IMR-90 (cell line): ENCODE measurements at regions not wholly inside any gene's neighbourhood (a gene's known extent, or its start where the extent isn't known, plus 50 kb on each side); places are given as distances from the start of the nearest gene placed in this dataset.
"Not testable (repeated sequence)": the region's sequence is repeated elsewhere in the genome, so short reads cannot be mapped to it uniquely, and the experiment has no call there.

ENCODE experiments used
- ATAC-seq: fragments of 200-7000 bp; cut with Tn5 transposase; 2 replicates; pipeline ENCODE4 v1.9.1; 2020; ENCODE audit warnings: low read depth, mild to moderate bottlenecking, moderate library complexity
- BruUV-seq: library from RNA; stranded (reverse); fragments of 400-500 nt; replicated peaks from 2 replicates; lab custom pipeline; 2021; lab: Mats Ljungman, UMichigan
- CTCF ChIA-PET: fragments of 300-600 bp; formaldehyde crosslinking; extraction: SDS; loops from one replicate; lab custom pipeline; 2021; ENCODE audit warnings: antibody characterized with exemption; lab: Yijun Ruan, JAX
- POLR2A ChIA-PET: fragments of 300-600 bp; sonication (Branson Sonifier 250); formaldehyde crosslinking; loops from one replicate; lab custom pipeline; 2022; ENCODE audit warnings: antibody characterized with exemption; ENCODE audit not compliant: unreplicated experiment; lab: Charles Lee
- DNase-seq: peaks from one replicate; pipeline ENCODE4 v3.0.0; 2013
- H2AFZ ChIP-seq: replicated peaks from 2 replicates; pipeline ENCODE3; 2013; ENCODE audit warnings: low read length, mild to moderate bottlenecking; ENCODE audit not compliant: poor library complexity
- H2AK5ac ChIP-seq: 2 replicates; pipeline ENCODE4 v1.6.1; 2013; ENCODE audit warnings: low read depth, low read length, inconsistent platforms
- H2AK9ac ChIP-seq: replicated peaks from 2 replicates; pipeline ENCODE3; 2013; ENCODE audit warnings: mild to moderate bottlenecking, low read depth, low read length, moderate library complexity; ENCODE audit not compliant: poor library complexity
- H2BK120ac ChIP-seq: 2 replicates; pipeline ENCODE4 v1.6.1; 2013; ENCODE audit warnings: low read depth, low read length, inconsistent platforms
- H2BK15ac ChIP-seq: 3 replicates; pipeline ENCODE4 v1.6.1; 2013; ENCODE audit warnings: low read depth, low read length, inconsistent platforms
- H2BK20ac ChIP-seq: 2 replicates; pipeline ENCODE4 v1.6.1; 2013; ENCODE audit warnings: low read depth, mild to moderate bottlenecking, inconsistent platforms, low read length, moderate library complexity
- H2BK5ac ChIP-seq: 2 replicates; pipeline ENCODE4 v1.6.1; 2013; ENCODE audit warnings: mild to moderate bottlenecking, low read depth, low read length, inconsistent platforms; ENCODE audit not compliant: poor library complexity, severe bottlenecking
- H3K14ac ChIP-seq: replicated peaks from 2 replicates; pipeline ENCODE4 v1.6.1; 2013; ENCODE audit warnings: low read depth, low read length, inconsistent platforms
- H3K18ac ChIP-seq: 2 replicates; pipeline ENCODE4 v1.6.1; 2013; ENCODE audit warnings: low read depth, low read length, control low read depth
- H3K23ac ChIP-seq: 2 replicates; pipeline ENCODE4 v1.6.1; 2013; ENCODE audit warnings: low read depth, low read length, inconsistent platforms
- H3K27ac ChIP-seq: 2 replicates; pipeline ENCODE4 v1.5.1; 2013; ENCODE audit warnings: mild to moderate bottlenecking, control low read depth, low read length; ENCODE audit not compliant: insufficient read depth
- H3K27me3 ChIP-seq: 2 replicates; pipeline ENCODE4 v1.6.1; 2013; ENCODE audit warnings: low read length; ENCODE audit not compliant: control insufficient read depth, insufficient read depth
- H3K36me3 ChIP-seq: 2 replicates; pipeline ENCODE4 v1.6.1; 2013; ENCODE audit warnings: low read length, mixed read lengths; ENCODE audit not compliant: control insufficient read depth, insufficient read depth
- H3K4ac ChIP-seq: 2 replicates; pipeline ENCODE4 v1.6.1; 2013; ENCODE audit warnings: low read depth, low read length, inconsistent platforms
- H3K4me1 ChIP-seq: 2 replicates; pipeline ENCODE4 v1.6.1; 2013; ENCODE audit warnings: low read length, mixed read lengths; ENCODE audit not compliant: control insufficient read depth, insufficient read depth
- H3K4me2 ChIP-seq: 2 replicates; pipeline ENCODE4 v1.6.1; 2013; ENCODE audit warnings: low read depth, mild to moderate bottlenecking, control low read depth, low read length, moderate library complexity
- H3K4me3 ChIP-seq: 2 replicates; pipeline ENCODE4 v1.5.1; 2013; ENCODE audit warnings: low read depth, mild to moderate bottlenecking, control low read depth, low read length, moderate library complexity; ENCODE audit not compliant: insufficient read depth
- H3K56ac ChIP-seq: 2 replicates; pipeline ENCODE4 v1.6.1; 2013; ENCODE audit warnings: low read length, inconsistent platforms; ENCODE audit not compliant: insufficient read depth; ENCODE audit errors: extremely low read depth
- H3K79me1 ChIP-seq, 2 experiments: 2 replicates each; pipeline ENCODE4 v1.6.1; 2013; ENCODE audit warnings: low read length in 2 of 2, inconsistent platforms in 1 of 2, low read depth in 1 of 2
- H3K9ac ChIP-seq: 2 replicates; pipeline ENCODE4 v1.6.1; 2013; ENCODE audit warnings: low read depth, low read length, control low read depth
- H3K9me1 ChIP-seq: 2 replicates; pipeline ENCODE4 v1.6.1; 2013; ENCODE audit warnings: low read length, inconsistent platforms; ENCODE audit not compliant: insufficient read depth
- H3K9me3 ChIP-seq: 2 replicates; pipeline ENCODE4 v1.6.1; 2013; ENCODE audit warnings: low read length; ENCODE audit not compliant: control insufficient read depth, insufficient read depth
- H4K20me1 ChIP-seq: 2 replicates; pipeline ENCODE4 v1.6.1; 2013; ENCODE audit warnings: low read length, inconsistent platforms; ENCODE audit not compliant: insufficient read depth
- H4K5ac ChIP-seq: 2 replicates; pipeline ENCODE4 v1.6.1; 2013; ENCODE audit warnings: mild to moderate bottlenecking, low read depth, low read length, control low read depth
- H4K8ac ChIP-seq, 2 experiments: 2 replicates each; pipeline ENCODE4 v1.6.1; 2013; ENCODE audit warnings: low read depth in 2 of 2, low read length in 2 of 2, control low read depth in 1 of 2, inconsistent platforms in 1 of 2
- H4K91ac ChIP-seq: 2 replicates; pipeline ENCODE4 v1.6.1; 2013; ENCODE audit warnings: low read depth, low read length, inconsistent platforms; ENCODE audit not compliant: insufficient read depth
- CEBPB ChIP-seq: IDR thresholded peaks from 2 replicates; pipeline ENCODE4 v1.6.1; 2012; ENCODE audit warnings: low read depth, low read length, improper control_type of control experiment
- USF2 ChIP-seq: fragments of 150-350 bp; IDR thresholded peaks from 2 replicates; pipeline ENCODE4 v1.6.1; 2017; ENCODE audit warnings: mild to moderate bottlenecking, antibody characterized with exemption, low read length, low read depth
- WGBS, 2 experiments: methylation state at CpG; one replicate each; pipeline versions ENCODE4 v1.1.5 to v1.1.7; 2013; ENCODE audit warnings: missing lambda C conversion rate in 2 of 2; ENCODE audit not compliant: insufficient read length in 1 of 2; ENCODE audit errors: extremely low coverage in 2 of 2; 5-methylcytosine and 5-hydroxymethylcytosine counted together
- dilution Hi-C: fragments of 300-500 bp; cut with HindIII; formaldehyde crosslinking; loops from one replicate; pipeline ENCODE4 v1.14.3; 2018; ENCODE audit warnings: low sequenced_read_pairs; ENCODE audit not compliant: unreplicated experiment
- in situ Hi-C: fragments of 300-500 bp; cut with MboI; formaldehyde crosslinking; loops from 3 replicates; pipeline ENCODE4 v1.14.3; 2019; ENCODE audit warnings: low sequenced_read_pairs, inconsistent platforms, mixed read lengths
- intact Hi-C: fragments of 100-400 bp; cut with micrococcal nuclease; formaldehyde crosslinking; loops from 2 replicates; pipeline ENCODE4 v1.10.0; 2022

DNA sequence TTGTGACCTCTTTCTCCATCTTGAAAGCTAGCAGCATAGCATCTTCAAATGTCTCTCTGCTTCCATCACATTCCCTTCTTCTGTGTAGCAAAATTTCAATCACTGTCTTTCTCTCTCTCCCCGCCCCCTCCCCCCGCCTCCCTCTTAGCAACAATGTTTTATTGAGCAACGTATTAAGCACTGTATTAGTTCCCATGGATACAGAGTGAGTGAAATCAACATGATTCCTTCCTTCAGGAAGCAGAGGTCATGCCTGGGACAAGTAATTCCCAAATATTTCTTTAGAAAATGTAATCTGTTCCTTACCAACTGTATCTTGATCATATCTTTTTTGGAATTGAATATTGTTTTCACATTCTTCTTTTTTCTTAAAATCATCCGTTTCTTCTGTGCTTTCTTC lies 373.7 kb upstream of the NECTIN3 start:
- Histone ChIP-seq H2BK15ac (peak overlapping the region; percentile 50; the same call in 1 of the 3 replicates), H3K9ac (no peak overlapping the region), H2AK5ac (no peak overlapping the region), H2AK9ac (no peak overlapping the region), H3K14ac (peak overlapping the region; percentile 58; the same call in 1 of the 2 replicates), H3K4me1 (no peaks in the 10 kb centered on the region), H3K9me3 (no peaks in the 10 kb centered on the region), H3K18ac (no peak overlapping the region), H3K23ac (no peak overlapping the region), H3K4me3 (no peak overlapping the region), H3K9me1 (no peaks in the 10 kb centered on the region), H4K20me1 (no peaks in the 10 kb centered on the region), H2AFZ (peak overlapping the region; percentile 72), H3K4ac (no peak overlapping the region), H4K91ac (no peak overlapping the region), H2BK5ac (no peak overlapping the region), H4K5ac (no peak overlapping the region), H3K36me3 (no peaks in the 10 kb centered on the region), H3K79me1 (no peaks in the 10 kb centered on the region), H3K56ac (no peak overlapping the region), H2BK20ac (no peak overlapping the region), H3K27ac (no peak overlapping the region), H4K8ac (peak overlapping the region in 1 of 2 experiments; percentile 22; a peak in 1 of 4 replicates), H2BK120ac (0 out of 2 replicates have a peak overlapping the region, but pooled peaks have one; percentile 13), H3K27me3 (no peaks in the 10 kb centered on the region), H3K4me2 (no peak overlapping the region)
- BruUV-seq: no TSS peak
- intact Hi-C loops (no loop called here), dilution Hi-C loops (no loop called here), in situ Hi-C loops (no loop called here)
- WGBS, 2 experiments: no CpG with 5 or more reads among the region's 4 CpGs
- TF ChIP-seq USF2 (no peak), CEBPB (peak; percentile 59; the same call in 1 of the 2 replicates)
- DNase-seq (peak; percentile 53), ATAC-seq (0 out of 2 replicates have a peak, but pooled peaks have one; percentile 40)
- ChIA-PET CTCF (no interaction called here), POLR2A (no interaction called here)

- H3K9ac ChIP-seq, H3K27ac ChIP-seq, H4K91ac ChIP-seq, POLR2A ChIA-PET, H2BK15ac ChIP-seq, ATAC-seq, H2BK20ac ChIP-seq, H3K27me3 ChIP-seq, H3K56ac ChIP-seq, BruUV-seq, in situ Hi-C loops, H3K9me3 ChIP-seq, H3K79me1 ChIP-seq, H3K9me1 ChIP-seq, dilution Hi-C loops, H3K36me3 ChIP-seq, H3K4me2 ChIP-seq, H3K4ac ChIP-seq, H2AK5ac ChIP-seq, H3K18ac ChIP-seq, H4K20me1 ChIP-seq, DNase-seq, CTCF ChIA-PET, H2BK5ac ChIP-seq, intact Hi-C loops, H3K4me3 ChIP-seq, H4K5ac ChIP-seq, H4K8ac ChIP-seq, H3K4me1 ChIP-seq, H3K14ac ChIP-seq, H2BK120ac ChIP-seq, H2AK9ac ChIP-seq, H2AFZ ChIP-seq, H3K23ac ChIP-seq: not testable (repeated sequence)
These were observed 367.3 kb upstream of the NECTIN3 start for GRCh38 chr3:110704332-110704731.
